CD14-positive monocyte (primary cell): ENCODE measurements at regions not wholly inside any gene's neighbourhood (a gene's known extent, or its start where the extent isn't known, plus 50 kb on each side); places are given as distances from the start of the nearest gene placed in this dataset.

ENCODE experiments used
- DNase-seq, 3 donors: peaks; one replicate each; pipeline ENCODE4 v3.0.0-alpha.2; 2011 to 2022
- H2AFZ ChIP-seq: 2 replicates; pipeline ENCODE4 v1.6.0; 2012; ENCODE audit warnings: mild to moderate bottlenecking, low read depth, low read length, inconsistent platforms; ENCODE audit not compliant: insufficient read depth, poor library complexity, severe bottlenecking
- H3K27ac ChIP-seq, 2 donors: 1 replicate in 1 of 2; 2 replicates in 1 of 2; pipeline ENCODE4 v1.5.1; 2012 to 2013; ENCODE audit warnings: low read length in 2 of 2, control low read depth in 1 of 2, inconsistent platforms in 1 of 2, low read depth in 1 of 2, mild to moderate bottlenecking in 1 of 2
- H3K27me3 ChIP-seq, 2 donors: one replicate each; pipeline versions ENCODE4 v1.6.0 to v1.6.1; 2011 to 2013; ENCODE audit warnings: low read length in 2 of 2; ENCODE audit not compliant: control insufficient read depth in 2 of 2, insufficient read depth in 2 of 2
- H3K36me3 ChIP-seq, 2 donors: replicated peaks in 1 of 2; 1 replicate in 1 of 2; 2 replicates in 1 of 2; pipeline versions ENCODE4 v1.5.1 to v1.6.1; 2012 to 2013; ENCODE audit warnings: low read length in 2 of 2, control low read depth in 1 of 2, inconsistent platforms in 1 of 2, mild to moderate bottlenecking in 1 of 2; ENCODE audit not compliant: insufficient read depth in 2 of 2, control insufficient read depth in 1 of 2
- H3K4me1 ChIP-seq, 2 donors: 1 replicate in 1 of 2; 2 replicates in 1 of 2; pipeline versions ENCODE4 v1.5.1 to v1.6.1; 2012 to 2013; ENCODE audit warnings: low read length in 2 of 2, control low read depth in 1 of 2, inconsistent platforms in 1 of 2, mild to moderate bottlenecking in 1 of 2, moderate library complexity in 1 of 2; ENCODE audit not compliant: insufficient read depth in 2 of 2, control insufficient read depth in 1 of 2
- H3K4me2 ChIP-seq: replicated peaks from 2 replicates; pipeline ENCODE3; 2012; ENCODE audit warnings: low read length, moderate library complexity, mild to moderate bottlenecking; ENCODE audit not compliant: poor library complexity, severe bottlenecking; ENCODE audit errors: extremely low read depth
- H3K4me3 ChIP-seq, 3 experiments: fragments of 200-600 bp in 1 of 3; sonication (generic) in 1 of 3; replicated peaks in 1 of 3; 1 replicate in 2 of 3; 2 replicates in 1 of 3; pipeline ENCODE4 v1.5.1; 2011 to 2013; ENCODE audit warnings: low read length in 3 of 3, mild to moderate bottlenecking in 3 of 3, control low read depth in 2 of 3, low read depth in 2 of 3, inconsistent platforms in 1 of 3, moderate library complexity in 1 of 3
- H3K79me2 ChIP-seq: 2 replicates; pipeline ENCODE4 v1.6.0; 2012; ENCODE audit warnings: mild to moderate bottlenecking, control low read depth, inconsistent platforms, low read length, moderate library complexity; ENCODE audit not compliant: insufficient read depth
- H3K9ac ChIP-seq: 2 replicates; pipeline ENCODE4 v1.6.0; 2017; ENCODE audit warnings: low read length, mild to moderate bottlenecking; ENCODE audit not compliant: insufficient read depth, poor library complexity, severe bottlenecking
- H3K9me3 ChIP-seq, 2 donors: replicated peaks in 1 of 2; 1 replicate in 1 of 2; 2 replicates in 1 of 2; pipeline versions ENCODE4 v1.5.1 to v1.6.1; 2012 to 2013; ENCODE audit warnings: low read length in 2 of 2, control low read depth in 1 of 2; ENCODE audit not compliant: control insufficient read depth in 1 of 2, insufficient read depth in 1 of 2
- H4K20me1 ChIP-seq: 2 replicates; pipeline ENCODE4 v1.6.0; 2012; ENCODE audit warnings: mild to moderate bottlenecking, low read length, control low read depth, moderate library complexity; ENCODE audit not compliant: insufficient read depth
- H3K27ac Mint-ChIP-seq, 7 donors: one replicate each; pipeline ENCODE4 v1.8.0; 2020; ENCODE audit warnings: mild to moderate bottlenecking in 7 of 7, mixed read lengths in 7 of 7, moderate library complexity in 6 of 7, inconsistent platforms in 2 of 7
- H3K27me3 Mint-ChIP-seq, 3 donors: one replicate each; pipeline ENCODE4 v1.8.0; 2021 to 2022; ENCODE audit warnings: low read depth in 3 of 3, mild to moderate bottlenecking in 3 of 3, mixed read lengths in 3 of 3, moderate library complexity in 3 of 3, inconsistent platforms in 1 of 3
- H3K36me3 Mint-ChIP-seq, 2 donors: one replicate each; pipeline ENCODE4 v1.8.0; 2020; ENCODE audit warnings: mixed read lengths in 2 of 2, inconsistent platforms in 1 of 2, mild to moderate bottlenecking in 1 of 2
- H3K4me1 Mint-ChIP-seq: one replicate; pipeline ENCODE4 v1.8.0; 2020; ENCODE audit warnings: mild to moderate bottlenecking, mixed read lengths
- H3K4me3 Mint-ChIP-seq, 2 donors: one replicate each; pipeline ENCODE4 v1.8.0; 2020; ENCODE audit warnings: mild to moderate bottlenecking in 2 of 2, mixed read lengths in 2 of 2, moderate library complexity in 1 of 2
- H3K9me3 Mint-ChIP-seq, 7 donors: one replicate each; pipeline ENCODE4 v1.8.0; 2020 to 2022; ENCODE audit warnings: mixed read lengths in 7 of 7, mild to moderate bottlenecking in 6 of 7, moderate library complexity in 6 of 7, inconsistent platforms in 2 of 7
- WGBS: methylation state at CpG from one replicate; pipeline ENCODE4 v1.1.5; 2013; ENCODE audit warnings: missing lambda C conversion rate; ENCODE audit not compliant: insufficient coverage; 5-methylcytosine and 5-hydroxymethylcytosine counted together
- intact Hi-C, 2 donors: fragments of 100-400 bp; cut with micrococcal nuclease; formaldehyde crosslinking; loops; one replicate each; pipeline versions ENCODE4 v1.15.0 to v1.15.1; 2023
- TF ChIP-seq, protein P1 (sequence below): fragments of 200-600 bp; IDR thresholded peaks from one replicate; pipeline ENCODE4 v1.8.0; 2022; ENCODE audit warnings: antibody characterized with exemption, mild to moderate bottlenecking

- H3K4me3 ChIP-seq, result no peak overlapping the region
- no peak for DNase-seq
Measured at GRCh38 chr10:104520653-104521052, 120.4 kb upstream of the SORCS3 start.

GRCh38 chr10:104521901-104522694 lies 119.0 kb upstream of the SORCS3 start:
- no peaks in the 10 kb centered on the region for H3K4me1 Mint-ChIP-seq
- WGBS, result 47% methylated on average over 2 of the region's 9 CpGs
- DNase-seq, result no peak
- H3K27ac Mint-ChIP-seq, result no peak overlapping the region
- Histone ChIP-seq H3K79me2 (no peaks in the 10 kb centered on the region), H3K9me3 (no peaks in the 10 kb centered on the region), H2AFZ (no peak overlapping the region), H3K27ac (no peak overlapping the region), H3K36me3 (no peaks in the 10 kb centered on the region), H3K4me2 (no peak overlapping the region), H3K27me3 (no peaks in the 10 kb centered on the region), H4K20me1 (no peaks in the 10 kb centered on the region), H3K4me1 (no peaks in the 10 kb centered on the region), H3K4me3 (no peak overlapping the region), H3K9ac (no peak overlapping the region)
- intact Hi-C loops, result no loop called here
- TF ChIP-seq, protein P1, sequence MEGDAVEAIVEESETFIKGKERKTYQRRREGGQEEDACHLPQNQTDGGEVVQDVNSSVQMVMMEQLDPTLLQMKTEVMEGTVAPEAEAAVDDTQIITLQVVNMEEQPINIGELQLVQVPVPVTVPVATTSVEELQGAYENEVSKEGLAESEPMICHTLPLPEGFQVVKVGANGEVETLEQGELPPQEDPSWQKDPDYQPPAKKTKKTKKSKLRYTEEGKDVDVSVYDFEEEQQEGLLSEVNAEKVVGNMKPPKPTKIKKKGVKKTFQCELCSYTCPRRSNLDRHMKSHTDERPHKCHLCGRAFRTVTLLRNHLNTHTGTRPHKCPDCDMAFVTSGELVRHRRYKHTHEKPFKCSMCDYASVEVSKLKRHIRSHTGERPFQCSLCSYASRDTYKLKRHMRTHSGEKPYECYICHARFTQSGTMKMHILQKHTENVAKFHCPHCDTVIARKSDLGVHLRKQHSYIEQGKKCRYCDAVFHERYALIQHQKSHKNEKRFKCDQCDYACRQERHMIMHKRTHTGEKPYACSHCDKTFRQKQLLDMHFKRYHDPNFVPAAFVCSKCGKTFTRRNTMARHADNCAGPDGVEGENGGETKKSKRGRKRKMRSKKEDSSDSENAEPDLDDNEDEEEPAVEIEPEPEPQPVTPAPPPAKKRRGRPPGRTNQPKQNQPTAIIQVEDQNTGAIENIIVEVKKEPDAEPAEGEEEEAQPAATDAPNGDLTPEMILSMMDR, result no peak
- H3K9me3 Mint-ChIP-seq, result peaks cover 0 to 2% (median 0%) of the 10 kb centered on the region in 7 donors
- H3K27me3 Mint-ChIP-seq, result peaks cover 6 to 10% (median 8%) of the 10 kb centered on the region in 3 donors
- H3K36me3 Mint-ChIP-seq, result no peaks in the 10 kb centered on the region
- no peak overlapping the region for H3K4me3 Mint-ChIP-seq

More at GRCh38 chr10:104520653-104521052, 120.4 kb upstream of the SORCS3 start:
- H3K4me1 Mint-ChIP-seq, result peaks cover 1% of the 10 kb centered on the region
- intact Hi-C loops, result no loop called here
- TF ChIP-seq, protein P1, result no peak
- Histone ChIP-seq H3K9ac (no peak overlapping the region), H3K36me3 (no peaks in the 10 kb centered on the region), H3K79me2 (no peaks in the 10 kb centered on the region), H3K27ac (no peak overlapping the region), H3K4me2 (no peak overlapping the region), H4K20me1 (no peaks in the 10 kb centered on the region), H3K4me1 (no peaks in the 10 kb centered on the region), H3K27me3 (no peaks in the 10 kb centered on the region), H3K9me3 (no peaks in the 10 kb centered on the region), H2AFZ (no peak overlapping the region)
- H3K4me3 Mint-ChIP-seq, result no peak overlapping the region
- no peaks in the 10 kb centered on the region for H3K36me3 Mint-ChIP-seq
- peaks cover 0 to 2% (median 0%) of the 10 kb centered on the region in 7 donors for H3K9me3 Mint-ChIP-seq
- H3K27me3 Mint-ChIP-seq, result peaks cover 6 to 11% (median 8%) of the 10 kb centered on the region in 3 donors
- H3K27ac Mint-ChIP-seq, result no peak overlapping the region
- WGBS, result 97% methylated on average over 9 of the region's 11 CpGs
